Choroid plexus epithelial cell (primary cell): ENCODE measurements at regions not wholly inside any gene's neighbourhood (a gene's known extent, or its start where the extent isn't known, plus 50 kb on each side); places are given as distances from the start of the nearest gene placed in this dataset.

ENCODE experiments used
- DNase-seq: peaks from one replicate; pipeline ENCODE4 v3.0.0-alpha.2; 2010; ENCODE audit warnings: low read depth
- H3K4me3 ChIP-seq: 2 replicates; pipeline ENCODE4 v1.5.1; 2011; ENCODE audit warnings: low read depth, mild to moderate bottlenecking, control low read depth, low read length, moderate library complexity
- CTCF ChIP-seq: conservative IDR thresholded peaks from 2 replicates; pipeline ENCODE4 v1.5.1; 2011; ENCODE audit warnings: low read depth, mild to moderate bottlenecking, control low read depth, inconsistent platforms, low read length, moderate library complexity

GRCh38 chr2:145777914-145778313 lies 1258.0 kb upstream of the ZEB2 start:
- TF ChIP-seq CTCF, result no peak
- no peak for DNase-seq

GRCh38 chr2:145777297-145777696 lies 1257.4 kb upstream of the ZEB2 start:
- DNase-seq, result peak; percentile 80
- no peak overlapping the region for H3K4me3 ChIP-seq
- TF ChIP-seq CTCF, result no peak

More at GRCh38 chr2:145777914-145778313, 1258.0 kb upstream of the ZEB2 start:
- H3K4me3 ChIP-seq, result no peak overlapping the region

- DNase-seq, result no peak
- no peak overlapping the region for H3K4me3 ChIP-seq
- TF ChIP-seq CTCF, result no peak
Observed at GRCh38 chr2:145775591-145775990, 1255.7 kb upstream of the ZEB2 start.

GRCh38 chr2:145771525-145771924 lies 1251.6 kb upstream of the ZEB2 start:
- no peak overlapping the region for H3K4me3 ChIP-seq
- no peak for DNase-seq
- TF ChIP-seq CTCF, result no peak

GRCh38 chr2:145769011-145769716 lies 1249.2 kb upstream of the ZEB2 start:
- no peak for DNase-seq
- no peak for TF ChIP-seq CTCF
- H3K4me3 ChIP-seq, result no peak overlapping the region

GRCh38 chr2:145765874-145766273 lies 1246.0 kb upstream of the ZEB2 start:
- H3K4me3 ChIP-seq, result no peak overlapping the region
- no peak for TF ChIP-seq CTCF
- DNase-seq, result no peak

GRCh38 chr2:145764631-145765030 lies 1244.7 kb upstream of the ZEB2 start:
- H3K4me3 ChIP-seq, result no peak overlapping the region
- no peak for TF ChIP-seq CTCF
- DNase-seq, result no peak
